K562 (cell line): ENCODE measurements at regions not wholly inside any gene's neighbourhood (a gene's known extent, or its start where the extent isn't known, plus 50 kb on each side); places are given as distances from the start of the nearest gene placed in this dataset.

Experiments
- ATAC-seq: fragments of 200-7000 bp; cut with Tn5 transposase; 3 replicates; pipeline ENCODE4 v1.9.1; 2020; ENCODE audit warnings: moderate library complexity
- BruUV-seq: library from RNA; stranded (reverse); fragments of 400-500 nt; replicated peaks from 2 replicates; lab custom pipeline; 2021; lab: Mats Ljungman, UMichigan
- CTCF ChIA-PET: fragments of 300-600 bp; formaldehyde crosslinking; extraction: SDS; loops from one replicate; lab custom pipeline; 2021; ENCODE audit warnings: low intra/inter-chr PET ratio; lab: Yijun Ruan, JAX
- POLR2A ChIA-PET: fragments of 300-600, 350-650 bp; sonication (Branson Sonifier 250); formaldehyde crosslinking; extraction: SDS; loops from one replicate; lab custom pipeline; 2021; ENCODE audit warnings: antibody characterized with exemption, inconsistent platforms; lab: Yijun Ruan, JAX
- DNase-seq, 4 experiments: peaks; one replicate each; pipeline versions ENCODE4 v3.0.0 to v3.0.0-alpha.2; 2011 to 2018; ENCODE audit warnings: low spot score in 3 of 4, mixed read lengths in 3 of 4; ENCODE audit errors: extremely low read depth in 1 of 4
- FAIRE-seq: peaks from 2 replicates; lab custom pipeline; 2011; peaks lifted over from hg19 to GRCh38; lab: Jason Lieb, UNC
- H2AFZ ChIP-seq: 2 replicates; pipeline ENCODE4 v1.6.0; 2011; ENCODE audit warnings: low read depth, low read length, control low read depth, inconsistent platforms
- H3K27ac ChIP-seq: fragments of 200-600 bp; 3 replicates; pipeline ENCODE4 v1.8.0; 2011; ENCODE audit warnings: low read depth, mild to moderate bottlenecking, control low read depth, inconsistent platforms, low read length, moderate library complexity, mixed read lengths; ENCODE audit errors: extremely low read depth
- H3K27me3 ChIP-seq, 2 experiments: fragments of 300-600 bp in 1 of 2; 2 replicates in 1 of 2; 3 replicates in 1 of 2; pipeline versions ENCODE4 v1.6.0 to v1.8.0; 2011; ENCODE audit warnings: inconsistent platforms in 2 of 2, low read length in 2 of 2, mild to moderate bottlenecking in 1 of 2, mixed read lengths in 1 of 2, moderate library complexity in 1 of 2; ENCODE audit not compliant: control insufficient read depth in 2 of 2, insufficient read depth in 2 of 2
- H3K36me3 ChIP-seq: fragments of 300-600 bp; 3 replicates; pipeline ENCODE4 v1.8.0; 2011; ENCODE audit warnings: mild to moderate bottlenecking, low read length, inconsistent platforms; ENCODE audit not compliant: control insufficient read depth, insufficient read depth
- H3K4me1 ChIP-seq, 2 experiments: fragments of 200-600 bp in 1 of 2; replicated peaks in 1 of 2; 2 replicates in 1 of 2; 3 replicates in 1 of 2; pipeline versions ENCODE4 v1.5.1 to v1.8.0; 2011; ENCODE audit warnings: inconsistent platforms in 2 of 2, low read length in 2 of 2, mild to moderate bottlenecking in 1 of 2, mixed read lengths in 1 of 2, moderate library complexity in 1 of 2; ENCODE audit not compliant: control insufficient read depth in 2 of 2, insufficient read depth in 2 of 2
- H3K4me2 ChIP-seq: 2 replicates; pipeline ENCODE4 v1.6.1; 2011; ENCODE audit warnings: low read length, control low read depth, inconsistent platforms, mixed read lengths; ENCODE audit not compliant: insufficient read depth
- H3K4me3 ChIP-seq: fragments of 200-600 bp; sonication (generic), shearing (Covaris generic); 2 replicates; pipeline ENCODE4 v1.5.1; 2016; ENCODE audit warnings: control low read depth, inconsistent platforms
- H3K79me2 ChIP-seq: fragments of 200-600 bp; 3 replicates; pipeline ENCODE4 v1.8.0; 2011; ENCODE audit warnings: low read length, inconsistent platforms; ENCODE audit not compliant: control insufficient read depth, insufficient read depth
- H3K9ac ChIP-seq, 2 experiments: 2 replicates each; pipeline versions ENCODE4 v1.6.0 to v1.6.1; 2011; ENCODE audit warnings: low read depth in 2 of 2, low read length in 2 of 2, control low read depth in 1 of 2, inconsistent platforms in 1 of 2, mild to moderate bottlenecking in 1 of 2, mixed read lengths in 1 of 2; ENCODE audit not compliant: insufficient read depth in 1 of 2
- H3K9me1 ChIP-seq: one replicate; pipeline ENCODE4 v1.6.0; 2011; ENCODE audit warnings: inconsistent platforms, mild to moderate bottlenecking, low read length, moderate library complexity; ENCODE audit not compliant: control insufficient read depth, insufficient read depth
- H3K9me3 ChIP-seq: replicated peaks from 2 replicates; pipeline ENCODE4 v1.5.1; 2011; ENCODE audit warnings: low read depth, low read length, inconsistent platforms; ENCODE audit not compliant: control insufficient read depth, insufficient read depth
- H4K20me1 ChIP-seq: replicated peaks from 2 replicates; pipeline ENCODE4 v1.6.1; 2011; ENCODE audit warnings: low read length, inconsistent platforms, mixed read lengths; ENCODE audit not compliant: control insufficient read depth, insufficient read depth
- ARNT ChIP-seq, 2 experiments: fragments of 450-650 bp; IDR thresholded peaks; 2 replicates each; pipeline ENCODE4 v1.6.1; 2016; ENCODE audit warnings: mild to moderate bottlenecking in 1 of 2
- BMI1 ChIP-seq: fragments of 150-350 bp; IDR thresholded peaks from 2 replicates; pipeline ENCODE4 v1.6.1; 2014; ENCODE audit warnings: low read length
- CBX3 ChIP-seq, 2 experiments: IDR thresholded peaks; 1 replicate in 1 of 2; 2 replicates in 1 of 2; pipeline ENCODE4 v1.6.1; 2012; ENCODE audit warnings: inconsistent platforms in 2 of 2, low read length in 2 of 2, borderline replicate concordance in 1 of 2, control low read depth in 1 of 2
- CSDE1 ChIP-seq, 2 experiments: fragments of 450-650 bp; IDR thresholded peaks; 2 replicates each; pipeline ENCODE4 v1.6.1; 2016; ENCODE audit warnings: mild to moderate bottlenecking in 1 of 2
- HLTF ChIP-seq: fragments of 450-650 bp; IDR thresholded peaks from 2 replicates; pipeline ENCODE4 v1.6.1; 2016
- HSF4 ChIP-seq: fragments of 250-450 bp; sonication (Bioruptor Pico); IDR thresholded peaks from 2 replicates; pipeline ENCODE4 v2.1.2; 2022; ENCODE audit warnings: mild to moderate bottlenecking, moderate library complexity, borderline replicate concordance
- MBD2 ChIP-seq: sonication (generic); IDR thresholded peaks from 2 replicates; pipeline ENCODE4 v1.6.1; 2016; ENCODE audit warnings: low read depth, borderline replicate concordance
- MIER1 ChIP-seq: fragments of 450-650 bp; IDR thresholded peaks from 2 replicates; pipeline ENCODE4 v1.6.1; 2016; ENCODE audit warnings: antibody characterized with exemption, mild to moderate bottlenecking, low read depth
- SPI1 ChIP-seq: IDR thresholded peaks from 2 replicates; pipeline ENCODE4 v1.6.1; 2011; ENCODE audit warnings: low read depth, low read length, control low read depth, borderline replicate concordance
- TOE1 ChIP-seq, 2 experiments: fragments of 450-650 bp in 1 of 2; sonication (generic) in 1 of 2; formaldehyde crosslinking in 1 of 2; IDR thresholded peaks; 2 replicates each; pipeline versions ENCODE4 v1.7.1 to v1.8.0; 2016 to 2022; ENCODE audit warnings: borderline replicate concordance in 2 of 2, mild to moderate bottlenecking in 2 of 2, antibody characterized with exemption in 1 of 2, inconsistent platforms in 1 of 2, low read depth in 1 of 2, missing genetic modification reagents in 1 of 2, moderate library complexity in 1 of 2
- TRIM24 ChIP-seq, 2 experiments: fragments of 450-650 bp; IDR thresholded peaks; 2 replicates each; pipeline ENCODE4 v1.6.1; 2016
- ZFP1 ChIP-seq: fragments of 450-650 bp; formaldehyde crosslinking; IDR thresholded peaks from 2 replicates; pipeline ENCODE4 v1.4.0; 2020; ENCODE audit warnings: mild to moderate bottlenecking, mixed read lengths
- WGBS: fragments of 100-300 bp; shearing (Covaris generic); methylation state at CpG from one replicate; pipeline ENCODE4 v1.1.6; 2016; ENCODE audit warnings: low coverage, mixed read lengths; ENCODE audit not compliant: insufficient coverage; ENCODE audit errors: missing lambda C conversion rate; 5-methylcytosine and 5-hydroxymethylcytosine counted together
- in situ Hi-C: fragments of 300-500 bp; cut with MboI; formaldehyde crosslinking; loops from 4 replicates; pipeline ENCODE4 v1.15.0; 2018; ENCODE audit warnings: inconsistent platforms, mixed read lengths
- intact Hi-C: fragments of 100-400 bp; cut with micrococcal nuclease; formaldehyde crosslinking; loops from 2 replicates; pipeline ENCODE4 v1.14.2; 2022
- TF ChIP-seq, protein P1 (sequence below), 2 experiments: fragments of 450-650 bp in 1 of 2; sonication (generic) in 1 of 2; formaldehyde crosslinking in 1 of 2; IDR thresholded peaks; 2 replicates each; pipeline versions ENCODE4 v1.7.1 to v1.9.0; 2016 to 2022; ENCODE audit warnings: inconsistent platforms in 1 of 2, mild to moderate bottlenecking in 1 of 2, missing genetic modification reagents in 1 of 2

DNA sequence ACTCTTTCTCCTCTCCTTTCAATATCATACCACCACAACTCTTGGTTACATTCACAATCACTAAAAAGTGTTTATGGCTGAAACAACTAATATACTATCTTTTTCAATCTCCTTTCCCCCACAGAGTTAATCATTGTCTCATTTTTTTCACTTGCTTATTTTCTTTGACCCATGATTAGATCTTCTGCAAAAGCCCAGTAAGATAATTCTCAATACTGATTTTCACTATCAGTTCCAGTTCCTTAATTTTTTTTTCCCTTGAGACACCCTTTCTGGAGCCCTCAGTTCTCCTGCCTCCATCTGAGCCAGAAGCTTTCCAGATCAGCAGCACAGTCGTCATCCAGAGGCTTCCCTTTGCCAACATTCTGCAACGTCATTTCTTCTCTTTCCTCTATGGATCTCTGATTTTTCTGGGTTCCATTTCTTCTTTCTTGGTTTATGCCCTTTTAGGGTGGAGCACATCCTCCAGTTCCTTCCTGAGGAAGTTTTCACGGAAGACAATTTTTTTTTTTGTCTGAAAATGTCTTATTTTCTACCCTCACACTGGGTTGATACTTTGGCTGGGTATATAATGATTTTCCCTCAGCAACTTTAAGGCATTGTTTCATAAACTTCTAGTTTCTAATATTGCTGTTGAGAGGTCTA is 88.7 kb upstream of the C15orf39 start:
- no peak for FAIRE-seq
- CTCF ChIA-PET = no interaction called here

More for the DNA sequence above, 88.7 kb upstream of the C15orf39 start:
- peaks cover 19 to 30% of the 10 kb centered on the region in 2 experiments for H3K4me1 ChIP-seq
- WGBS = 69% methylated on average over 3 of the region's 3 CpGs
- peak overlapping the region; percentile 38; the same call in 1 of the 2 replicates for H3K4me2 ChIP-seq
- POLR2A ChIA-PET = no interaction called here
- DNase-seq (no peak), ATAC-seq (no peak)
- no peaks in the 10 kb centered on the region for H3K27me3 ChIP-seq
- in situ Hi-C loops = no loop called here
- intact Hi-C loops = no loop called here
- no peaks in the 10 kb centered on the region for H3K36me3 ChIP-seq
- H3K9ac ChIP-seq = peak overlapping the region in 1 of 2 experiments; percentile 40; a peak in 2 of 4 replicates
- no peak overlapping the region for H3K4me3 ChIP-seq
- peak overlapping the region; percentile 60 for H2AFZ ChIP-seq
- no peaks in the 10 kb centered on the region for H3K9me1 ChIP-seq
- H3K27ac ChIP-seq = peak overlapping the region; percentile 81
- no peak for TF ChIP-seq MBD2
- no peak for TF ChIP-seq HSF4 (CRISPR knock-in tag)
- TF ChIP-seq CSDE1 (IDR thresholded peaks at IDR 0.05) = 0 out of 4 replicates have a peak, but pooled peaks of 1 of the 2 experiments have one; percentile 21
- peak; percentile 14 to 67; a peak in 1 of 4 replicates for TF ChIP-seq TRIM24 (IDR thresholded peaks at IDR 0.05)
- TF ChIP-seq HLTF = peak; percentile 10; the same call in 1 of the 2 replicates
- no peak for TF ChIP-seq BMI1
- TF ChIP-seq ARNT (IDR thresholded peaks at IDR 0.05) = peak in 1 of 2 experiments; percentile 61; a peak in 1 of 4 replicates
- TF ChIP-seq CBX3 (IDR thresholded peaks at IDR 0.05; ENCODE audit: borderline replicate concordance in 1 of 2, low read length in 2 of 2) = peak in 1 of 2 experiments; percentile 81; a peak in 1 of 3 replicates
- TF ChIP-seq TOE1 (IDR thresholded peaks at IDR 0.05; ENCODE audit: borderline replicate concordance) = 0 out of 2 replicates have a peak, but pooled peaks have one; percentile 6
- TF ChIP-seq TOE1 (CRISPR knock-in tag; IDR thresholded peaks at IDR 0.05; ENCODE audit: borderline replicate concordance, low read depth) = no peak
- TF ChIP-seq, protein P1, sequence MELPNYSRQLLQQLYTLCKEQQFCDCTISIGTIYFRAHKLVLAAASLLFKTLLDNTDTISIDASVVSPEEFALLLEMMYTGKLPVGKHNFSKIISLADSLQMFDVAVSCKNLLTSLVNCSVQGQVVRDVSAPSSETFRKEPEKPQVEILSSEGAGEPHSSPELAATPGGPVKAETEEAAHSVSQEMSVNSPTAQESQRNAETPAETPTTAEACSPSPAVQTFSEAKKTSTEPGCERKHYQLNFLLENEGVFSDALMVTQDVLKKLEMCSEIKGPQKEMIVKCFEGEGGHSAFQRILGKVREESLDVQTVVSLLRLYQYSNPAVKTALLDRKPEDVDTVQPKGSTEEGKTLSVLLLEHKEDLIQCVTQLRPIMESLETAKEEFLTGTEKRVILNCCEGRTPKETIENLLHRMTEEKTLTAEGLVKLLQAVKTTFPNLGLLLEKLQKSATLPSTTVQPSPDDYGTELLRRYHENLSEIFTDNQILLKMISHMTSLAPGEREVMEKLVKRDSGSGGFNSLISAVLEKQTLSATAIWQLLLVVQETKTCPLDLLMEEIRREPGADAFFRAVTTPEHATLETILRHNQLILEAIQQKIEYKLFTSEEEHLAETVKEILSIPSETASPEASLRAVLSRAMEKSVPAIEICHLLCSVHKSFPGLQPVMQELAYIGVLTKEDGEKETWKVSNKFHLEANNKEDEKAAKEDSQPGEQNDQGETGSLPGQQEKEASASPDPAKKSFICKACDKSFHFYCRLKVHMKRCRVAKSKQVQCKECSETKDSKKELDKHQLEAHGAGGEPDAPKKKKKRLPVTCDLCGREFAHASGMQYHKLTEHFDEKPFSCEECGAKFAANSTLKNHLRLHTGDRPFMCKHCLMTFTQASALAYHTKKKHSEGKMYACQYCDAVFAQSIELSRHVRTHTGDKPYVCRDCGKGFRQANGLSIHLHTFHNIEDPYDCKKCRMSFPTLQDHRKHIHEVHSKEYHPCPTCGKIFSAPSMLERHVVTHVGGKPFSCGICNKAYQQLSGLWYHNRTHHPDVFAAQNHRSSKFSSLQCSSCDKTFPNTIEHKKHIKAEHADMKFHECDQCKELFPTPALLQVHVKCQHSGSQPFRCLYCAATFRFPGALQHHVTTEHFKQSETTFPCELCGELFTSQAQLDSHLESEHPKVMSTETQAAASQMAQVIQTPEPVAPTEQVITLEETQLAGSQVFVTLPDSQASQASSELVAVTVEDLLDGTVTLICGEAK (IDR thresholded peaks at IDR 0.05) = 0 out of 2 replicates have a peak, but pooled peaks have one; percentile 4
- TF ChIP-seq, protein P1 (CRISPR knock-in tag; IDR thresholded peaks at IDR 0.05) = no peak
- TF ChIP-seq SPI1 = peak; percentile 29; the same call in 1 of the 2 replicates
- 0 out of 2 replicates have a peak, but pooled peaks have one; percentile 11 for TF ChIP-seq MIER1
- TF ChIP-seq ZFP1 = peak; percentile 95
- no TSS peak for BruUV-seq
- H4K20me1 ChIP-seq = no peaks in the 10 kb centered on the region
- peaks cover 13% of the 10 kb centered on the region for H3K9me3 ChIP-seq
- no peaks in the 10 kb centered on the region for H3K79me2 ChIP-seq
